Fibroblast of pulmonary artery (primary cell): ENCODE measurements at regions not wholly inside any gene's neighbourhood (a gene's known extent, or its start where the extent isn't known, plus 50 kb on each side); places are given as distances from the start of the nearest gene placed in this dataset.

Experiments
- DNase-seq: peaks from one replicate; pipeline ENCODE4 v3.0.0-alpha.2; 2010; ENCODE audit warnings: low read depth
- H3K4me3 ChIP-seq: replicated peaks from 2 replicates; pipeline ENCODE4 v1.5.1; 2011; ENCODE audit warnings: low read depth, mild to moderate bottlenecking, control low read depth, low read length, moderate library complexity
- TF ChIP-seq, protein P1 (sequence below): IDR thresholded peaks from 2 replicates; pipeline ENCODE4 v1.5.1; 2011; ENCODE audit warnings: mild to moderate bottlenecking, control low read depth, low read length, inconsistent platforms; ENCODE audit errors: missing control alignments

DNA sequence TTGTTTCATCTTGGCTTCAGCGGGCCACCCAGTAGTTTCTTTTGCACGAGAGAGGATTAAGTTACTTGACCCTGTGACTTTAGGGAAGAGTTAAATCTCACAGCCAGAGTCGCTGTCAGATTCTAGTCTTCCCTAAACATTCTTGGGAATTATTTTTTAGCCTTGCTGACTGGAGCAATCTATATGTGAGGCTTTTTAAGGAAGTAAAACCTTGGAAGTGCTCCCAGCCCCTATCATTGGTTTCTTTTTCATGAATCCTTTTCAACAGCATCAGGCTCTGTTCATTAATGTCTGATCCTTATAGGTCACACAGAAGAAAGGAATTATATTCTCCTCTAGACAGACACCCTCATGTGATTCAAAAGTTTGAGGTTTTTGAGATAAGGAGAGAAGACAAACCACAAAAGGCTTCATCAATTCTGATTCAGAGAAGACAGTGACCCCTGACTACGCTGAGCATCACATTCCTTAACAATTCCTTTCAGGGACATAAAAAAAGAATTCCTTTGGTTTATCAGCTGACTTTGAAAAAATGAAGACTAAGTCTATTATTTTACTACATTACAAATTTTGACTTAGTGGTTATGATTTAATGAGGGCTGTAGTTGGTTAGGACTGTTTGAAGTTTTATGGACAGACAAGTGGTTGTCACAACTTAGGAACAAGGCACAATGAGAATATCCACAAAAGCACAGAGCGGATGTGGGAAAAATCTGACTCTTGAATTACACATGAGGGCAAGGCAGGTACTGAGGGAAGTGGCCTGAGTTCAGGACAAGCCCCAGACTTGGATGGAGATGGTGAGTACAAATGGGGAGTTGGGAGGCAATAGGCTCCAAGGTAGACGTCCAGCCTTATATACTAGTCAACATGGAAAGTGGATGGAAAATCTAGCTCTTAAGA is 171.1 kb upstream of the STT3B start:
- H3K4me3 ChIP-seq = no peak overlapping the region
- peak; percentile 66 for DNase-seq
- TF ChIP-seq, protein P1, sequence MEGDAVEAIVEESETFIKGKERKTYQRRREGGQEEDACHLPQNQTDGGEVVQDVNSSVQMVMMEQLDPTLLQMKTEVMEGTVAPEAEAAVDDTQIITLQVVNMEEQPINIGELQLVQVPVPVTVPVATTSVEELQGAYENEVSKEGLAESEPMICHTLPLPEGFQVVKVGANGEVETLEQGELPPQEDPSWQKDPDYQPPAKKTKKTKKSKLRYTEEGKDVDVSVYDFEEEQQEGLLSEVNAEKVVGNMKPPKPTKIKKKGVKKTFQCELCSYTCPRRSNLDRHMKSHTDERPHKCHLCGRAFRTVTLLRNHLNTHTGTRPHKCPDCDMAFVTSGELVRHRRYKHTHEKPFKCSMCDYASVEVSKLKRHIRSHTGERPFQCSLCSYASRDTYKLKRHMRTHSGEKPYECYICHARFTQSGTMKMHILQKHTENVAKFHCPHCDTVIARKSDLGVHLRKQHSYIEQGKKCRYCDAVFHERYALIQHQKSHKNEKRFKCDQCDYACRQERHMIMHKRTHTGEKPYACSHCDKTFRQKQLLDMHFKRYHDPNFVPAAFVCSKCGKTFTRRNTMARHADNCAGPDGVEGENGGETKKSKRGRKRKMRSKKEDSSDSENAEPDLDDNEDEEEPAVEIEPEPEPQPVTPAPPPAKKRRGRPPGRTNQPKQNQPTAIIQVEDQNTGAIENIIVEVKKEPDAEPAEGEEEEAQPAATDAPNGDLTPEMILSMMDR = no peak

DNA sequence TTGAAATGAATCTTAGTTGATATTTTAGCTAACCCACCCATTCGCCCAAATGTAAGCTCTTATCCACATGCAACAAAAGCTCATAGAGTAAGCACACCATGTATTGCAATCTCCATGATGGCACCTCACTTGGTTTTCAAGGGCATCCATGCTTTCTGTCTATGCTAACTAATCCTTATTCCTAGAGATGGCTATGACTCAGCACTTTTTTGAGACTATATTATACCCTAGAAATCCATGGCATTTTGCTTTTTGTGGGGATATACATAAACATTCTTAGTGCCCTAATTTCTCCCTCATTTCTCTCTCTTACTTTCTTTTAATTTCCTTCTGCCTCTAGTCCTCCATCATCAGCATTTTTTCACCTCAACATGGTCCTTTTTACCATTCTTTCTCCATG is 168.5 kb upstream of the STT3B start:
- TF ChIP-seq, protein P1 = no peak
- no peak overlapping the region for H3K4me3 ChIP-seq
- no peak for DNase-seq

DNA sequence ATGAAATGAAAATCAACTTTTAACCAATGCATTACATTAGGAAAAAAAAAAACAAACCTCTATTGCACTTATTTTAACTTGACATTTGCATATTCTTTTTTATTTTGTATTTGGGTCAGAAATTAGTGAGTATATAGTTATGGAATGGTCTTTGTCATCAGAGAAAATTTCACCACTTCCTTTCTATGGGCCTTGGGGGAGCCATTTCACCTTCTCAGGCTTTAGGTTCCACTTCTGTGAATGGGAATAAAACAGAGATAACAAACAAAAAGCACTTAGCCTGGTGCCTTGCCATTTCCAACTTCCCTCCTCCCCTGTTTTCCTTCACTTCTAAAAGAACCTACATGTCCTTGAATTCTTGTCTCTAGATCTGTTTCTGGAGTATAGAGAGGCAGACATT is 168.0 kb upstream of the STT3B start:
- TF ChIP-seq, protein P1 = no peak
- DNase-seq = peak; percentile 70
- H3K4me3 ChIP-seq = no peak overlapping the region

DNA sequence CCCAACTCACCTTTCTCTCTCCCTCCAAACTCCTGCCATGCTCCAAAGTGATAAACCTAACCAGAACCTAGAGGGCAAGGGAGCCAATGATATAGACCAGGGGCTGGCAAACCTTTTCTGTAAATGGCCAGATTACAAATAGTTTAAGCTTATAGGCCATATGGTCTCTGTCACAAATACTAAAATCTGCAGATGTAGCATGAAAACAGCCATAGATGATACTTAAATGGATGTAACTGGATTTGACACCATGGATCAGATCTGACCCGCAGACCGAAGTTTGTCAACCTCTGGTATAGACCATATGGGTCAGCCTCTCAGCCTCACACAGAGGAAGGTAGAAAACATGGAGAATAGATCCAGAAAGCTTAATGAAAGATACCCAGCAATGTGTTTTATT is 165.2 kb upstream of the STT3B start:
- no peak overlapping the region for H3K4me3 ChIP-seq
- TF ChIP-seq, protein P1 = no peak
- no peak for DNase-seq

DNA sequence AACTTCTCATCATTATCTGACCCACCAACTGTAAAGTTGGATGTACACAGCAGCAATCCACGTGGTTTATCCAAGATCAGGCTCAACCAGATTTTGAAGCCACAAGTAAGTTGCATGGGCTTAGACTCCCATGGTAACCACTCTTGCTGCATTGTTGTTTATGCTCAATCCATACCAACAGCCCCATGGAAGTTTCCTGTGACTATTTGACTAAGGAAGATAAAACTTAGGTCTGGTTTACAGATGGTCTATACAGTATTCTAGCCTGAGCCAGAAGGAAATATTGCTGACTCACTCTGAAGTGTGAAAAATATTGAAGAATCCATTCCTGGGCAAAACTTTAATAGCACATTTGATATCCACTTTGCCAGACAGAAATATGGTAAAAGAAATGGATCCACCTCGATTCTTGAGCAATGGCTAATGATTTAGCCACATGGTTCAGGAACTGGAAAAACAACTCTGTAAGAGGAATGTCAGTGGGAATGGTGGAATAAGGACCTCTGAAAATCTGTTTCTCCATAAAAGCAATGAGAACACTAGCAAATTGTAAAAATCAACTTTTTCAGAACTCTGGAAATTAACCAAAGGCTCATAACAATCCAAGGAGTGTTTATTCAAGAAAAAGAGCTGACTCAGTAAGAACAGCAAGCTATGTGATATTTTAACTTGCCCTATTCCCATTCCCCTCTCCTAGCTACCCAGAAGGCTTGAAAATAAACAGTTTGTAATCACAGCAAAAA is 162.9 kb upstream of the STT3B start:
- TF ChIP-seq, protein P1 = no peak
- H3K4me3 ChIP-seq = no peak overlapping the region
- DNase-seq = peak; percentile 60

DNA sequence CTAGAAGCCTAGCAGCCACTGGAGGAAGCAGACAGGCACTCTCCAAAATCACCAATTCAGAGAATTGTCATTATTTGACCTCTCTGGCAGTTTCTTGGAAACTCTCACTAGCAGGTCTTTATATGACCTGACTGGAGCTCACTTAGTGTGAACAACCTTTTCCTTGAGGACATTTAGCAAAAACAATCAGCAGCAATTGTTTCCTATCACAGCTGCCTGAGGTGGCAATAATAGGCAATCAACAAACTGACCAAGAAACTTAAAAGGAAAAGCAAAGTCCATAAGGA is 162.4 kb upstream of the STT3B start:
- H3K4me3 ChIP-seq = no peak overlapping the region
- no peak for DNase-seq
- TF ChIP-seq, protein P1 = no peak
